Left kidney (tissue), 1 donor: ENCODE measurements at regions not wholly inside any gene's neighbourhood (a gene's known extent, or its start where the extent isn't known, plus 50 kb on each side); places are given as distances from the start of the nearest gene placed in this dataset.

ENCODE experiments used
- DNase-seq: peaks from one replicate; pipeline ENCODE4 v3.0.0-alpha.2; 2013

DNA sequence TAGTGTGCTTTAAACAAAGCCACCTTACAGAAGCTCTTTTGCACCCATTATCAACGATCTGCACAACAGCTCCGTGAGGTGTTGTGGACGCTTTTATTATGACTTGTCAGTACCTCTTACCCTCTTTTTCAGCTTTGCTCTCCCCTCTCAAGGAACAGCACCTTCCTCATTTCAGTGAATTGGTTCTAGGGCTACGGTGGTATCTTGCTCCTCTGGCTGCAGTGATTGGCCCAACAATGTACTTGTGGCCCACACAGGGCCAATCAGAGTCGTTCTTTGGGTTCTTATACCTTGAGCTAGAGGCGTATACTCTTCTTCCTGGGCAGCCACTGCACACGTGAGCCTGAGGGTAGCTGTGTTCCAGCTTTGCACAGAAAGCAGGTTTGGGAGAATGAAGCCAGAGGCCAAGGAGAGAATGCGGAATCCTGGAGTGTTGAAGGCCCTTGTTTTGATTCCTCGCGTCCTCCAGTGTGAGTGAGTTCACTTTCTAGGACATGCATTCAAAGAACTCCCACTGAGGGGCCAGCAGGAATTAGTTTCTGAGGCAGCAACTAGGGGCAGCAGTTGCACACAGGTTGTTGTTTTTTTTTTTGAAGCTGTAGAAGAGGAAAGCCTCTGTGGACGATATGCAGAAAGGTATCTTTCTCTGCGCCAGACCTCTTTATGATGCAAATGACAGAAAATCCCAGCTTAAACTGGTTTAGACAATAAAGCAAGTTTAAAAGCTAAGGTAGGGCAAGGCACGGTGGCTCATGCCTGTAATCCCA, 49.8 kb upstream of the PDZD8 start:
- DNase-seq: no peak
